ENCODE measurements at regions not wholly inside any gene's neighbourhood (a gene's known extent, or its start where the extent isn't known, plus 50 kb on each side); places are given as distances from the start of the nearest gene placed in this dataset.
"Not testable (repeated sequence)": the region's sequence is repeated elsewhere in the genome, so short reads cannot be mapped to it uniquely, and the experiment has no call there.

DNA sequence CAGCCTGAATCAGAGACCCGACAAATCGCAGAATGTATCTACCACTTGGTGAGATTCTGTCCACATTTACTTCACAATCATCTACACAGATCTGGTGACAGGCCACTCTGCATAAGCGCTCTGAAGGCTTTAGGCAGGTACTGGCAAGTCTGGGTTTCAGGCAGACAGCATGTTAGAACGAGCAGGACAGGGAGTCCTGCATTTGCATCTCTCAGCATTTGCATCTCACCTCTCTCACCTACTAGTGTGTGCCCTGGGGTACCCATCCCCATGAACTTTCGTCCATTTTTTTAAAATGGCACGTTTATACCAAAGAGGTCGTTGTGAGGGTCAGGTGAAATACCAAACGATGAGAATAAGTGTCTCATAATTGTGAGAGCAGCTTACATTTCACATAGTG lies 108.2 kb downstream of the SPATA31A1 start:
- DNase-seq (ENCODE audit: low read depth in 2 of 2): not testable (repeated sequence)

GRCh38 chr9:39464122-39464777 lies 108.8 kb downstream of the SPATA31A1 start:
- DNase-seq (ENCODE audit: low read depth in 2 of 2): peak; percentile 50 to 55

GRCh38 chr9:39474499-39474898 lies 119.0 kb downstream of the SPATA31A1 start:
- DNase-seq (ENCODE audit: low read depth in 2 of 2): not testable (repeated sequence)

- not testable (repeated sequence) for DNase-seq (ENCODE audit: low read depth in 2 of 2)
Observed at GRCh38 chr9:39483073-39483472, 127.6 kb downstream of the SPATA31A1 start.

DNA sequence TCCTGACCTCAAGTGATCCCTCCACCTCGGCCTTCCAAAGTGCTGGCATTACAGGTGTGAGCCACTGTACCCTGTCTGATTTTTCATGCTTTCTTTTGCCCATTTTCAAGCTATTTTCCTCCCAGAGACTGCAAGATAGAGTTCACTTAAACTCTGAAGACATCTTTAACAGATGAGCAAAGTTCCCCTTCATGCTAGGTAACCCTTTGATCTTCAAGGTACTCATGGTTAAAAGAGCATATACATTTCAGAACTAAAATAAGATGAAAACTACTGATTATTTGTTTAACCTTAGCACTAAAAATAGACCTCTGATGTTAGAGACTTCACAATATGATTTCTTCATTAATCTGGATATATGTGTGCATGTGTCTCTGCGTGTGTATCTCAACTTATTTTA lies 128.4 kb downstream of the SPATA31A1 start:
- not testable (repeated sequence) for DNase-seq (ENCODE audit: low read depth in 2 of 2)

DNA sequence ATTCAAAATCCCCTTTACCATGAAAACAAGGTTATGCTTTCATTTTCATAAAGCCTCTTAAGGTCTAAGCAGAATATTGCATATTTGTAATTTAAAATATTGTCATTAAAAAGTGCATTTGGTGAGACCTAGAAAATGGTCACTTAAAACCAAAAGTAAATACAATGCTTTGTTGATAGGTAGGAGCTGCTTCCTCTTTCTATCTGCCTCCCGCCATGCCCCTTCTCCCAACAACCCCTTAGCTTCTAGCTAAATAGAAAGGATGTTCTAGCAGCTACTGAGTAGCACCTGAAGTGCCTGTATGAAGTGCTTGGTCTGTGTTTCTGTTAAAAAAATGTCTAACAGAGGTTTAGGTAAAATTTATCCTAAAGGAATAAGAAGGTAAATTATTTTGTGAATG lies 128.8 kb downstream of the SPATA31A1 start:
- not testable (repeated sequence) for DNase-seq (ENCODE audit: low read depth in 2 of 2)

GRCh38 chr9:39487477-39487876 lies 132.0 kb downstream of the SPATA31A1 start:
- not testable (repeated sequence) for DNase-seq (ENCODE audit: low read depth in 2 of 2)

- not testable (repeated sequence) for DNase-seq (ENCODE audit: low read depth in 2 of 2)
Observed at GRCh38 chr9:39496248-39496647, 140.8 kb downstream of the SPATA31A1 start.

- DNase-seq (ENCODE audit: low read depth in 2 of 2): not testable (repeated sequence)
Observed at GRCh38 chr9:39503178-39503577, 147.7 kb downstream of the SPATA31A1 start.

GRCh38 chr9:39527387-39528029 lies 172.0 kb downstream of the SPATA31A1 start:
- not testable (repeated sequence) for DNase-seq (ENCODE audit: low read depth in 2 of 2)

DNA sequence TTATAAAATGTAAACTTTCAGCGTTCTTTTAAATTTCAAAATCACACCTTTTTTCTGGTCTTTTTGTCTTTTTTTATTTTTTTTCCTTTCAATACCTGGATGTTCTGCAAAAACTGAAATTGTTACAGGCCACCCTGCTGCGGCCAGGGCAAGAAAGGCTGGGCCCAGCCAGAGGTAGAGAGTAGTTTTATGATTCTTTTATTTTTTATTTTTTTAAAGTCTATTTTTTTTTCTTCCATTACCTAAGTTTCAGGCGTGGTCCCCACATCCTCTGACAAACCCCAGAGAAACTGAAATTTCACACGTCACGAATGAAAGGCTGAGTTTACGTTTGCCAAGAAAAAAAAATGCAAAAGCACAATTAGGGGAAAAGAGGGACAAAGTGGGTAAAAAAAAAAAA lies 177.1 kb downstream of the SPATA31A1 start:
- DNase-seq (ENCODE audit: low read depth in 2 of 2): not testable (repeated sequence)

DNA sequence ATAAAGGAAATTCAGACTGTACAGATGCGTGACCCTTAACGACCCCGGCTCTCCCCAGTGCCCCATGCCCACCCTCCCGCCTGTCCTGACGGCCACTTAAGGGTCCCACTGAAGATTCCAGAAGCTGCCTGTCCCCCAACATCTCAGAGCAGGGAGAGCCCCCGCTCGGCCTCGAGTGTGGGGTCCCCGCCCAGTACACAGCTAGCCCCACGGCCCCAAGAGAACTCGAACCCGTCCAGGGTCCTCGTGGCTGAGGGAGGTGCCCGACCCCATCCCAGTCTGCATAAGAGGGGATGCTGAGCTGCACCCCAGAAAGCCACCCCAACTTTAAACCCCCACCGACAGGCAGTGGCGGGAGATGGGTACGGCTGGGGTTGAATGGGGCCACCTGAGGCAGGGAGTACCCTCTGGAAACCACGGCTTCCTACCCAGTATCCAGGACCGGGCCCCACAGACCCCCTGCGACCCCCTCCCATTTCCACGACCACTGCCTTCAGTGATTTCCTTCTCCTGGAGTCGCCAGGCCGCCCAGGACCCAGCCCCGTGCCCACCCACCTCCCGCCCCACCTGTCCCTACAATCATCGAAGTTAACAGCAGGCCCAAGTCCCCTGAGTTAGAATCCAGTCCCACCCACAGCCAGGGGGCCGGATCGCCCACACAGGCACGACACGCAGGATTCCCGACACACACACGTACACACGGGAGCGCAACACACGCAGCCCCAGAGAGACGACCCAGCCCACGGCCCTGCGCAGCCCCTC lies 177.7 kb downstream of the SPATA31A1 start:
- not testable (repeated sequence) for DNase-seq (ENCODE audit: low read depth in 2 of 2)

DNA sequence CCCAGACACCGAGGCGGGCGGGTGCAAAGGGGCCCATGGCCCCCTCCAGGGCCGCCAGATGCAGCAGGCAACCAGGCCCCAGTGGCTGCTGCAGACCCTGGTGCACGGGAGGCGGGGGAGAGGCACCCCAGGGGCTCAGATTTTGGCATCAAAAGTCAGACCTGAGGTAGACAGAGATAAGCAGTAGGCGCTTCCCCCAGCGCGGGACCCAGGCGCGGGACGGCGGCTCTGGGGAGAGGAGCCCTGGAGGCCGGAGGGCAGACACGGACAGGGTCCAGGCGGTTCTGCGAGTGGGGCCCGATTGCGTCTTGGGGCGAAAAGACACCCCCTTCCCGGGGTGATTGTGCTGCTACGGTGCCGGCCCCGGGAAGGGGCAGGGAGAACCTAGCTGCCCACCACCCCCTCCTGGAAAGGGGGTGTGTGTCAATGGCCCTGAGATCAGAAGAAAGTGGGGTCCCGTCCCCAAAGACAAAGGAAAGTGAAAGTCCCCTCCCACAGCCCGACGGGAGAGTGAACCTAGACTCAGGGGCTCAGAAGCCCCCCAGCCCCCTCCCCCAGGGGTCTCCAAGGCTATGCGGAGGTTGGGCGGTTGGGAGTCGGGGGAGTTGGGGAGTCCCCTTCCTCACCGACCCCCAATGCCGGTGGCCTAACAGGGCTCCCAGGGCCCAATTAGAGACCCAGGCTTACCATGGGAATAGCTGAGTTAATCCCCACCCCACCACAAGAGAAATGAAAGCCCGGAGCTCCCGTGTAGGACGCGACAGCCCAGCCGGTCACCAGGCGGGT lies 178.5 kb downstream of the SPATA31A1 start:
- not testable (repeated sequence) for DNase-seq (ENCODE audit: low read depth in 2 of 2)

- DNase-seq (ENCODE audit: low read depth in 2 of 2): not testable (repeated sequence)
Observed at GRCh38 chr9:39534897-39535296, 179.4 kb downstream of the SPATA31A1 start.

DNA sequence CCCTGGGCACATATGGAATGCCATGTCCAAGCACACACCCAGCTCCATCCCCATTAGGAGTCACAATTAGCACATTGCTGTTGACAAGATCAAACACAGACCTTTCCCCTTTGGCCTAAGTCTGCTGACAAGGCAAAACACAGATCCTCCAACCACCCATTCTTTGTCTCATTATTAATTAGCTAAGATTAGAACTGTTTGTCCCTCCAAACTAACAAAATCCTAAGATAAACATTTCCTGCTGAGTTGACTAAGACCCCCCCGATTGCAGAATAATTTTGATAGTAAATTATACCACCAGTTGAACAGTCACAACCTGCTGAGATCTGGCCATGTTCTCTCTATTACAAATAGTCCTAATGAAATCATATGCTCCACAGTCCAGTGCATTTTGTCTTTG lies 186.7 kb downstream of the SPATA31A1 start:
- DNase-seq (ENCODE audit: low read depth in 2 of 2): not testable (repeated sequence)

GRCh38 chr9:39545079-39545478 lies 189.6 kb downstream of the SPATA31A1 start:
- not testable (repeated sequence) for DNase-seq (ENCODE audit: low read depth in 2 of 2)

- not testable (repeated sequence) for DNase-seq (ENCODE audit: low read depth in 2 of 2)
Observed at GRCh38 chr9:39550573-39550972, 195.1 kb downstream of the SPATA31A1 start.

DNA sequence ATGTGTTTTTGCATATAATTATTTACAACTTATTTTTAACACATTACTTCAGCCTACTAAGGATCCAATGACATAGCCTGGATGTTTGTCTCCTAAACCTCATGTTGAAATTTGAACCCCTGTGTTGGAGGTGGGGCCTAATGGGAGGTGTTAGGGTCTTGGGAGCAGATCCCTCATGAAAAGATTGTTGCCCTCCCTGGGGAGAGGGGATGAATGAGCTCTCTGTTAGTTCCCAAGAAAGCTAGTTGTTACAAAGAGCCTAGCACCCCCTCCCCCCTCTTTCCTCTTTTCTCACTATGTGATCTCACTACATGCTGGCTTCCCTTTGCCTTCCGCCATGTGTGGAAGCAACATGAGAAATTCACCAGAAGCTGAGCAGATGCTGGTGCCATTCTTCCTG lies 196.1 kb downstream of the SPATA31A1 start:
- DNase-seq (ENCODE audit: low read depth in 2 of 2): not testable (repeated sequence)

- not testable (repeated sequence) for DNase-seq (ENCODE audit: low read depth in 2 of 2)
Observed at GRCh38 chr9:39552242-39552881, 196.9 kb downstream of the SPATA31A1 start.

- DNase-seq (ENCODE audit: low read depth in 2 of 2): not testable (repeated sequence)
Observed at GRCh38 chr9:39554352-39554751, 198.9 kb downstream of the SPATA31A1 start.

DNA sequence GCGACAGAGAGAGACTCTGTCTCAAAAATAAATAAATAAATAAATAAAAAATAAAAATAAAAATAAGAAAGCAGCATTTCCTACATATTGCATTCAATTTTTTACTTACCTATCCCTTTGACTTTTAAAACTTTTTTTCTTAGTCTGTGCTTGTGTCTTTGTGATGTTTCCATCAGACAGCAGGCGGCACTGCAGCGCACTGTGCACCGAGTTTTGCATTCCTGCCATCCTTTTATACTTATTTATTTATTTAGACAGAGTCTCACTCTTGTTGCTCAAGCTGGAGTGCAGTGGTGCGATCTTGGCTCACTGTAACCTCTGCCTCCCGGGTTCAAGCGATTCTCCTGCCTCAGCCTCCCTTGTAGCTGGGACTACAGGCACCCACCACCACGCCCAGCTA lies 203.9 kb downstream of the SPATA31A1 start:
- not testable (repeated sequence) for DNase-seq (ENCODE audit: low read depth in 2 of 2)
